PFSK-1 (cell line): ENCODE measurements at regions not wholly inside any gene's neighbourhood (a gene's known extent, or its start where the extent isn't known, plus 50 kb on each side); places are given as distances from the start of the nearest gene placed in this dataset.

ENCODE experiments used
- FOXP2 ChIP-seq: optimal IDR thresholded peaks from 2 replicates; pipeline ENCODE3; 2011; ENCODE audit warnings: borderline replicate concordance, control low read depth, inconsistent platforms; ENCODE audit not compliant: insufficient read depth; ENCODE audit errors: extremely low read length, extremely low read depth
- POLR2AphosphoS5 ChIP-seq: IDR thresholded peaks from 2 replicates; pipeline ENCODE4 v1.6.1; 2012; ENCODE audit warnings: low read depth, mild to moderate bottlenecking, control low read depth, low read length, moderate library complexity
- SIN3A ChIP-seq: IDR thresholded peaks from 2 replicates; pipeline ENCODE4 v1.6.1; 2012; ENCODE audit warnings: mild to moderate bottlenecking, low read length, moderate library complexity, borderline replicate concordance; ENCODE audit not compliant: insufficient read depth
- TAF1 ChIP-seq: IDR thresholded peaks from 2 replicates; pipeline ENCODE4 v1.6.1; 2012; ENCODE audit warnings: low read length, control low read depth, borderline replicate concordance; ENCODE audit not compliant: insufficient read depth
- TF ChIP-seq, protein P1 (sequence below), 2 experiments: IDR thresholded peaks; 2 replicates each; pipeline versions ENCODE4 v1.6.1 to v1.8.0; 2011 to 2012; ENCODE audit warnings: low read depth in 2 of 2, low read length in 2 of 2, control low read depth in 1 of 2, inconsistent platforms in 1 of 2, mild to moderate bottlenecking in 1 of 2, moderate library complexity in 1 of 2; ENCODE audit not compliant: insufficient read depth in 1 of 2

DNA sequence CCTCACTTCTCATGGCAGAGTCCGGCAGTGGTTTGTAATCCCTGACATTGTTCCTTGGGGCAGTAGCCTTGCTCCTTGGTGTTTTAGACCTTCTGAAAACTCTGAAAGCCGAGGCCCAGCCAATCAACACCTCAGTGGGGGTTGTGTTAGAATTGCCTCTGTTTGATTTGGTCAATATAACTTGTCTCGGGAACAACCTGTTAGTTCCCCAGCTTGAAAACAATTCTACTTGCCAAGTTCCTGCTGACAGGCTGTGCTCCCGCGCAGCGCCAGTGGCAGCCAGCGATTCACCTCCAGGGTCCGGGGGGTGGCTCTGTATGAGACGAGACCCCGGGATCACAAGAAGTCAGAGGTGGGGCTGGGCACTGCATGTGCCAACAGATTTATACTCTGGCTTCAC lies 81.4 kb upstream of the MEDAG start:
- TF ChIP-seq TAF1 (no peak), SIN3A (no peak), POLR2AphosphoS5 (no peak), FOXP2 (no peak)
- TF ChIP-seq, protein P1, sequence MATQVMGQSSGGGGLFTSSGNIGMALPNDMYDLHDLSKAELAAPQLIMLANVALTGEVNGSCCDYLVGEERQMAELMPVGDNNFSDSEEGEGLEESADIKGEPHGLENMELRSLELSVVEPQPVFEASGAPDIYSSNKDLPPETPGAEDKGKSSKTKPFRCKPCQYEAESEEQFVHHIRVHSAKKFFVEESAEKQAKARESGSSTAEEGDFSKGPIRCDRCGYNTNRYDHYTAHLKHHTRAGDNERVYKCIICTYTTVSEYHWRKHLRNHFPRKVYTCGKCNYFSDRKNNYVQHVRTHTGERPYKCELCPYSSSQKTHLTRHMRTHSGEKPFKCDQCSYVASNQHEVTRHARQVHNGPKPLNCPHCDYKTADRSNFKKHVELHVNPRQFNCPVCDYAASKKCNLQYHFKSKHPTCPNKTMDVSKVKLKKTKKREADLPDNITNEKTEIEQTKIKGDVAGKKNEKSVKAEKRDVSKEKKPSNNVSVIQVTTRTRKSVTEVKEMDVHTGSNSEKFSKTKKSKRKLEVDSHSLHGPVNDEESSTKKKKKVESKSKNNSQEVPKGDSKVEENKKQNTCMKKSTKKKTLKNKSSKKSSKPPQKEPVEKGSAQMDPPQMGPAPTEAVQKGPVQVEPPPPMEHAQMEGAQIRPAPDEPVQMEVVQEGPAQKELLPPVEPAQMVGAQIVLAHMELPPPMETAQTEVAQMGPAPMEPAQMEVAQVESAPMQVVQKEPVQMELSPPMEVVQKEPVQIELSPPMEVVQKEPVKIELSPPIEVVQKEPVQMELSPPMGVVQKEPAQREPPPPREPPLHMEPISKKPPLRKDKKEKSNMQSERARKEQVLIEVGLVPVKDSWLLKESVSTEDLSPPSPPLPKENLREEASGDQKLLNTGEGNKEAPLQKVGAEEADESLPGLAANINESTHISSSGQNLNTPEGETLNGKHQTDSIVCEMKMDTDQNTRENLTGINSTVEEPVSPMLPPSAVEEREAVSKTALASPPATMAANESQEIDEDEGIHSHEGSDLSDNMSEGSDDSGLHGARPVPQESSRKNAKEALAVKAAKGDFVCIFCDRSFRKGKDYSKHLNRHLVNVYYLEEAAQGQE (IDR thresholded peaks at IDR 0.05; ENCODE audit: insufficient read depth in 1 of 2, low read depth in 2 of 2, low read length in 2 of 2), result no peak

DNA sequence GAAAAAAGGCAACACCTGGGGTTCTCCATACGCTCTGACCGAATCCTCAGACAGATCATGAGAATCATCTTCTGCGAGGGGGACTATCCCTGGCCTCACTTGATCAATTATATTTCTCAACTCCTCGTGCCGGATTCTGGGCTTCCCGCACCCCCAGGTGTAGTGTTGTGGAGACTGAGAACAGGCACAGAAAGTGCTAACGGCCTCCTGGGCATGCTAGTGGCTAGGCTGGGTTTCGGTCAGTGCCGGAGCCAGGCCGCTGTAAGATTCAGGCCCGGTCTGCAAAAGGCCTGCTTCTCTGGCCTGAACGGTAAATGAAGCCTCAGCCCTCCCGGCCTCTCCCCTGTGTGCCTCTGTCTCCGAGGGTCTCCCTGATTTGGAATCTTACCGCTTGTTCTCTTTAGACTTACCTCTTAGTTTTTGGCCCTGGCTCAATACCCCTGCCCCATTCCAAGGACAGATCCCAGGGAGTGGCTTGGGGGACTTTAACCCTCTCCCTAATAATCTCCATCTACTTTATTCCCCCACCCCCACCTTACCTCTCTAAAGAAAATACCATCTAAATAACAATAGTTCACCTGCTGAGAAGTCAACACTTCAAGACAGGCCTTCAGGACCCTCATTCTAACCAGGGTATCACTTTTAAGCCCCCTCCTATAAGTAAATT lies 79.0 kb upstream of the MEDAG start:
- TF ChIP-seq SIN3A (no peak), FOXP2 (no peak), POLR2AphosphoS5 (no peak), TAF1 (no peak)
- TF ChIP-seq, protein P1 (IDR thresholded peaks at IDR 0.05; ENCODE audit: insufficient read depth in 1 of 2, low read depth in 2 of 2, low read length in 2 of 2), result no peak

DNA sequence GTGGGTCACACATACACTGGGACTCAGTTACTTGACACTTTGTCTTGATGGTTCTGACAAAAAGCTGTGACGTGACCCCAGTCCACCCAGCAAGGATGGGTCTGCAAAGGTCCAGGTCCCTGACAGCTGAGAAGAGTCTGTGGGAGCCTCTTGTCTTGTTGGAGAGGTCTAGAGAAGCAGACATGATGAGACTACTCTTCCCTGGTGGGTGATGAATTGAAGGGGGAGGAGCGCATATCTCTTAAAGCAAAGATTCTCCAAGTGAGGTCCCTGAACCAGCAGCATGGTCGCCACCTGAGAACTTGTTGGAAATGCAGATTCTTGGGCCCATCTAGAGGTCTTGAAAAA lies 78.5 kb upstream of the MEDAG start:
- TF ChIP-seq POLR2AphosphoS5, result no peak
- no peak for TF ChIP-seq FOXP2
- no peak for TF ChIP-seq TAF1
- TF ChIP-seq, protein P1 (IDR thresholded peaks at IDR 0.05; ENCODE audit: insufficient read depth in 1 of 2, low read depth in 2 of 2, low read length in 2 of 2), result no peak
- no peak for TF ChIP-seq SIN3A

DNA sequence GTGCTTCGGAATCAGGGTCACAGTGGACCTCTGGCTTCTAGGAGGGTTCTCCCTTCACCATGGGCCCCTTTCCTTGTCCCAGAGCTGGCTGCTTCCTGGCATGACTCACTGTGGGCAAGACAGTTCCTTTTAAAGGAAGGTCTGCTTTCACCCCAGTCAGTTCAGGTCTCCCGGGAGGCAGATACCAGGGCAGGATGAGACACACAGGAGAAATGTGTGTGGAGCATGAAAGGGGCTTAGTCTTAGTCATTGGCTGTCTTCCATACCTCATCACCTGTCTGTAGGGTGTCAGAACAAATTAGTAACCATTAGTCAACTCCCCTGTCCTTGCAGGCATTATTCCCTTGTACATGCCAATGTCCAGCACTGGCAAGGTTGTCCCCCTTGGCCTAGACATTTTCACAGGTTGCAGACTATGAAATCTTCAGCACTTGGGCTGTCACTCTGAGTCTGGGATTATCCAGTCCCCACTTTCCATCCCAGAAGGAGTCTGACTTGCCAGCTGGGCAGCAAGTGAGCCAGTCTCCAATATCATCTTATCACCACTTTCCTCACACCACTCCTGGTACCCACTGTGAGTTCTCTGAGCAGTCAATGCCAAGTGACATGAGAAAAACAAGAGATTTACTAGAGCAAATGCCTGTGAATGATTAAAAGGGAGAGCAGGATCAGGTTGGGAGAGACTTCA lies 76.8 kb upstream of the MEDAG start:
- TF ChIP-seq TAF1, result no peak
- TF ChIP-seq, protein P1 (IDR thresholded peaks at IDR 0.05; ENCODE audit: insufficient read depth in 1 of 2, low read depth in 2 of 2, low read length in 2 of 2), result no peak
- no peak for TF ChIP-seq SIN3A
- no peak for TF ChIP-seq POLR2AphosphoS5
